ENCODE measurements at regions not wholly inside any gene's neighbourhood (a gene's known extent, or its start where the extent isn't known, plus 50 kb on each side); places are given as distances from the start of the nearest gene placed in this dataset.

- H3K4me3 ChIP-seq (ENCODE audit: low read depth, low read length): no peak overlapping the region
- TF ChIP-seq, protein P1, sequence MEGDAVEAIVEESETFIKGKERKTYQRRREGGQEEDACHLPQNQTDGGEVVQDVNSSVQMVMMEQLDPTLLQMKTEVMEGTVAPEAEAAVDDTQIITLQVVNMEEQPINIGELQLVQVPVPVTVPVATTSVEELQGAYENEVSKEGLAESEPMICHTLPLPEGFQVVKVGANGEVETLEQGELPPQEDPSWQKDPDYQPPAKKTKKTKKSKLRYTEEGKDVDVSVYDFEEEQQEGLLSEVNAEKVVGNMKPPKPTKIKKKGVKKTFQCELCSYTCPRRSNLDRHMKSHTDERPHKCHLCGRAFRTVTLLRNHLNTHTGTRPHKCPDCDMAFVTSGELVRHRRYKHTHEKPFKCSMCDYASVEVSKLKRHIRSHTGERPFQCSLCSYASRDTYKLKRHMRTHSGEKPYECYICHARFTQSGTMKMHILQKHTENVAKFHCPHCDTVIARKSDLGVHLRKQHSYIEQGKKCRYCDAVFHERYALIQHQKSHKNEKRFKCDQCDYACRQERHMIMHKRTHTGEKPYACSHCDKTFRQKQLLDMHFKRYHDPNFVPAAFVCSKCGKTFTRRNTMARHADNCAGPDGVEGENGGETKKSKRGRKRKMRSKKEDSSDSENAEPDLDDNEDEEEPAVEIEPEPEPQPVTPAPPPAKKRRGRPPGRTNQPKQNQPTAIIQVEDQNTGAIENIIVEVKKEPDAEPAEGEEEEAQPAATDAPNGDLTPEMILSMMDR (IDR thresholded peaks at IDR 0.05; ENCODE audit: borderline replicate concordance, insufficient read depth, low read depth, low read length): no peak
These were observed 442.2 kb upstream of the FRG1 start for GRCh38 chr4:189498457-189498856.

GRCh38 chr4:189499696-189500095, 441.0 kb upstream of the FRG1 start:
- H3K4me3 ChIP-seq (ENCODE audit: low read depth, low read length): no peak overlapping the region
- TF ChIP-seq, protein P1 (IDR thresholded peaks at IDR 0.05; ENCODE audit: borderline replicate concordance, insufficient read depth, low read depth, low read length): no peak

GRCh38 chr4:189500970-189501369, 439.7 kb upstream of the FRG1 start:
- TF ChIP-seq, protein P1 (IDR thresholded peaks at IDR 0.05; ENCODE audit: borderline replicate concordance, insufficient read depth, low read depth, low read length): no peak
- H3K4me3 ChIP-seq (ENCODE audit: low read depth, low read length): no peak overlapping the region

- TF ChIP-seq, protein P1 (IDR thresholded peaks at IDR 0.05; ENCODE audit: borderline replicate concordance, insufficient read depth, low read depth, low read length): no peak
These were observed 437.7 kb upstream of the FRG1 start for GRCh38 chr4:189502841-189503435.

DNA sequence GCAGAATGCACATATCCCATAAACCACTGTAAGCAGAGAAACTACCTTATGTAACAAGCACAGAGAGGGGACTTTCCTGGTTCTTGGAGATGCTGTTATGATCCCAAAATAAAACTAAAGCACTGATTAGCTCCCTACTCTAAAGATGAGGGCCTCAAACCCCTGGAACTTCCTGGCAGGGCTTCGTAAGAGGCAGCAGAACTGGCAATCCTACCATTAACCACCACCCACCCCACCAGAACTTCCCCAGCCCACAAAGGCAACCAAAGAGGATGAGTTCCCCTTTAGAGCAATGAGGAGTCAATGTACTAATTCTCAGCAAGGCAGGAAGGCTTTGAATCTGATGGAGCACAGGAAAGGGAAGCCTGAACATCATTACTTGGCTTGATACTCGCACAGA, 436.5 kb upstream of the FRG1 start:
- no peak overlapping the region for H3K4me3 ChIP-seq (ENCODE audit: low read depth, low read length)
- TF ChIP-seq, protein P1 (IDR thresholded peaks at IDR 0.05; ENCODE audit: borderline replicate concordance, insufficient read depth, low read depth, low read length): no peak

More at GRCh38 chr4:189502841-189503435, 437.7 kb upstream of the FRG1 start:
- H3K4me3 ChIP-seq (ENCODE audit: low read depth, low read length): no peak overlapping the region

DNA sequence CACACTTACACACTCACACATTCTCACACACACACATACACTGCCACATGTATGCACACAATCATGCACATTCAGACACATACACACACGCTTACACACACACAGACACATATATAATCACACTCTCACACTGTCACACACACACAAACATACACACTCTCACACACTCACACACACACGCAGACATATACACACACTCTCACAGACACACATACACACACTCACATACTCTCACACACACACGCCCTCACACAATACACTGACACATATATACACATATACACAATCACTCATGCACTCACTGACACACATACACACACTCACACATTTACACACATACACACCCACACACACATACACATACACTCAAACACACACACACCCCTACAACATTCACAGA, 435.3 kb upstream of the FRG1 start:
- TF ChIP-seq, protein P1 (IDR thresholded peaks at IDR 0.05; ENCODE audit: borderline replicate concordance, insufficient read depth, low read depth, low read length): no peak
- H3K4me3 ChIP-seq (ENCODE audit: low read depth, low read length): no peak overlapping the region

- no peak overlapping the region for H3K4me3 ChIP-seq (ENCODE audit: low read depth, low read length)
- TF ChIP-seq, protein P1 (IDR thresholded peaks at IDR 0.05; ENCODE audit: borderline replicate concordance, insufficient read depth, low read depth, low read length): no peak
These were observed 434.6 kb upstream of the FRG1 start for GRCh38 chr4:189506080-189506479.

Measured in GM12875 (cell line).